ENCODE measurements at regions not wholly inside any gene's neighbourhood (a gene's known extent, or its start where the extent isn't known, plus 50 kb on each side); places are given as distances from the start of the nearest gene placed in this dataset.

GRCh38 chr5:110038297-110038997 lies 348.7 kb downstream of the MAN2A1 start:
- no peak for DNase-seq

- DNase-seq = no peak
These were observed 350.5 kb downstream of the MAN2A1 start for GRCh38 chr5:110040178-110040577.

DNA sequence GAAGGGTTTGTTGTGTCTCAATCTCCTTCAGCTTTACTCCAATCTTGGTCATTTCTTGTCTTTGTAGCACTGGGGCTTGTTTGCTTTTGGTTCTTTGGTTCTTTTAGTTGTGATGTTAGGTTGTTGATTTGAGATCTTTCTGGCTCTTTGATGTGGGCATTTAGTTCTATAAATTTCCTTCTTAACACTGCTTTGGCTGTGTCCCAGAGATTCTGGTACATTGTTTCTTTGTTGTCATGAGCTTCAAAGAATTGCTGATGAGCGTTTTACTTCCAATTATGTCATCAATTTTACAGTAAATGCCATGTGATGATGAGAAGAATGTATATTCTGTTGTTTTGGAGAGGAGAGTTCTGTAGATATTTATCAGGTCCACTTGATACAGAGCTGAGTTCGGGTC lies 353.3 kb downstream of the MAN2A1 start:
- no peak for DNase-seq

DNA sequence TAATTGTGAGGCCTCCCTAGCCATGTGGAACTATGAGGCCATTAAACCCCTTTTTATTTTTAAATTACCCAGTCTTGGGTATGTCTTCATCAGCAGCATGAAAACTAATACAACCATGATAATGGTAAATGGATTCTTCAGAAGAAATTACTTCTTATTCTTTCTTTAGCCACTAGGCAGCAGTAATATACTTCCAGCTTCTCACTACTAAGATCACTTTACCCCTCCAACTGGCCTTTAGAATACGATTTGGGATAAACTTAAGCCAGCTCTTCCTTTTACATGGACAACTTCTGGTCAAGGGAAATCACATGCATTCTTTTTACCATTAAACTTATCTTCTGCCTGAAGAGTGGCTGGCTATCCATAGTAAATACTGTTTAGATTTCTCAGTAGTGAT lies 355.4 kb downstream of the MAN2A1 start:
- no peak for DNase-seq

DNA sequence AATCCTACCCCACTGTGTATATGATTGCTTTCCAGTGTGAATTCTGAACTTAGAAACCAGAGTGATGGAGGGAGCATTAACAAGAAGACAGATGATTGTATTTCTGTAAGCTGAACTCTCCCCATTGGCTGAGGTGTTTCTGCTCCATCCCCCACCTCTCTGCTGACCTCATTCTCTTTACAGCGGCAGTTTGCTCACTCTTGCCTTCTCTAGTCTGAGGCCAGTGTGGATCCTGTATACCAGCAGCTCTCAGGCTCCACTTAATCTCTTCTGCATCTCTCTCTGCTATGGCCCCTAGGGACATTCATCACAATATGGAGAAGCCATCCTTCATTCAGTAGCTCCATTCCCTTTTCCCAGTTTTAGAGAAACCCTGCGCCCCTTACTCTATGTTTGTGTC lies 358.8 kb downstream of the MAN2A1 start:
- no peak for DNase-seq

DNA sequence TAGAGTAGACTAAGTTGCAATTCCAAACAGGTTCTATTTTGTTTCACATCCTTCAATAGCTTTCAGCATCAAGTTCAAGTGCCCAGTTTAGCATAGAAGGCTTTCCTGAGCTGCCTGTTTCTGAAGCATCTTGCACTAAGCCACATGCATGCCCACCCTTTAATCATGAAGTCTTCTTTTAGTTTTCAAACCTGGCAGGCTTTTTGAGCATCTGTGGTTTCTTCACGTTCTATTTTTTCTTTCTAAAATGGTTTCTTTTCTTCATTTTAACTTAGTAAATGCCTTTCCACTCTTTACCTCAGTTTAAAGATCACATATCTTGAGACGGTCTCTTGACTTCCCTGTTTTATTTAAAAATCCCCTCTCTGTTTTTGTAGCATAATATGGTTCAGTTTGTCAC lies 360.1 kb downstream of the MAN2A1 start:
- no peak for DNase-seq

DNA sequence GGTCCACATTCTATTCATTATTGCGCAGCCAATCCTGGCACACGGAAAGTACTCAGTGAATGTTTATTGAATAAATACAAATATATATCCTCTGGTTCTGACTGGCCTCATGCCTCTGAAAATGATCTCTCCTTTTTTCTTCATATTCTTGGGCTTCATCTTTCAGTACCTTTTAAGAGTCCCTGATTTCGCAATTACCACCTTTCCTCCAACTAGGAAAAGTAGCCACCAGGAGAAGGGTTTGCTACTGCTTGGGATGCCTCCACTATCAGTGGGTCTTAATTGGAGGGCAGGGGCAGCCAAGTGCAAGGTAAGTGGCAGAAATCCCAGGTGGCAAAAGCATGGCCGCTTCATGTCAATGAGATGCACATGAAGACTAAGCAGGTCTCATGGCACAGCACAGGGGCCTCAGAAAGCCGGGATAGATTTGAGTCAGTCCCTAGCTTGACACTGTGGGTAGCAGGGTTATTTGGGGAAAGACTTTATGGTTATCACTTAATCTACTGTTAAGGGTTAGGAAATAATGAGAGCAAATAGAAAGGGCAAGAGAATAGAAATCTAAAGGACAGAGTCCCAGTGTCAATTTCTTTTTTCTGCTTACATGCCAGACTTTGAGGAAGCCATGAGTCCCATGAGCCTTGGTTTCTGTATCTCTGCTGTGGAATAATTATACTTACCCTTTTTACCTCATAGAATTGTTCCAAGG lies 361.1 kb downstream of the MAN2A1 start:
- DNase-seq = no peak

- no peak for DNase-seq
These were observed 363.5 kb downstream of the MAN2A1 start for GRCh38 chr5:110053205-110053604.

DNA sequence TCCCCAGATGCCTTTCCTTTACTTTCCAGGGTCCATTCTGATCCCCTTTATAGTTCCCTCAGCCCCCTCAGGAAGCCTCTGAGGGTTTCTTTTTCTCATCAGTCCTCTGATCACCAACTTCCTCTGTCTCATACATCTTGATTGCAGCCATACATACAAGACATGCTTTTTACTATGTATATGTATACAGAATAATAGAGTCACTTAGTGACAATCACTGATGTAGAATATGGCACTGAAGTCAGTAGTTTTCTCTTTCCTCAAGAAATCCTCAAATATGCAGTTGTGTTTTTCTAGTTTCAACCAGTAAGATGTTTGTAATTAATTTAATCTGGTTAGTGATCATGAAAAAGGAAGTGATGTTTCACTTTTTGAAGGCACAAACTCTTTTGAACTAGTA lies 364.1 kb downstream of the MAN2A1 start:
- no peak for DNase-seq

DNA sequence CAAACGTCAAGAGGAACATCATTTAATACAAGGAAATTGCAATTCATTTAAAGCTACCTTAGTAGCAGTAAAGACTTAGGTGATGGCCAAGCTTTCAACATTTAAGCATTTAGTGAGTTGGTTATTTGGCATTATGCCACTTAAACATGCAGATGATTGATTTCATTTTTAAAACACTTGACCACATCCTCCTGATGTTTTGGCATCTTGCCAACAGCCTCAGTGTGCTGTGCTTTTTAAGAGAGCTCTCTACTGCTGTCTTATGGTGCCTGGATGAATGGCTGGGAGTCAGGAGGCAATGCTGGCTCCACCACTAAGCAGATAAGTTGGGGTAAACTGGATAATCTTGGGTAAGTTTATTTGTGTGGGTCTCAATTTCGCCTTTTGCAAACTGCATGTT lies 364.5 kb downstream of the MAN2A1 start:
- DNase-seq = peak; percentile 28 to 65

- no peak for DNase-seq
These were observed 365.6 kb downstream of the MAN2A1 start for GRCh38 chr5:110055302-110055701.

DNA sequence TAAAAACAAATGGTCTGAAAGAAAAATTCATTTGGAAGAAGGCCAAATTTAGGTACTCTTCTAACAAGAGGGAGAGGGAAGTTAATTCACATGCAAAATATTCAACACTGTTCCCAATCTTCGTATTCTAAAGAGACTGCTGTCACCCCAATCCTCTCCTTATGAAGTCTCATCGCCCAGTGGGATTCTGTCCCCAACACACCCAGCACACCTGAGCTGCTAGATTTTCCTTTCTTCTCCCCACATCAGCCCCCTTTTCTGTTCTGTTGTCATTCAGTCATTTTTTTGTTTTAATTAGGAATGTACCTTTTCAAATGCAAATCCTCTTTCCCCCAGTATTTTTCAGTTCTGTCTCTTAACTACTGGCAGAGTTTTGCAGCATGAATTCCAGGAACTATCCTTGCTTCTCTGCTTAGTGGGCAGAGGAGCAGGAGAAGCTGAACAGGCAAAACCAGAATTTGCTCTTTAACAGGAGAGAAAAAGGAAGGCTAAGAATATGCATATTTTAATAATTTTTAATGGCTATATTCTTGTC lies 366.9 kb downstream of the MAN2A1 start:
- no peak for DNase-seq

DNA sequence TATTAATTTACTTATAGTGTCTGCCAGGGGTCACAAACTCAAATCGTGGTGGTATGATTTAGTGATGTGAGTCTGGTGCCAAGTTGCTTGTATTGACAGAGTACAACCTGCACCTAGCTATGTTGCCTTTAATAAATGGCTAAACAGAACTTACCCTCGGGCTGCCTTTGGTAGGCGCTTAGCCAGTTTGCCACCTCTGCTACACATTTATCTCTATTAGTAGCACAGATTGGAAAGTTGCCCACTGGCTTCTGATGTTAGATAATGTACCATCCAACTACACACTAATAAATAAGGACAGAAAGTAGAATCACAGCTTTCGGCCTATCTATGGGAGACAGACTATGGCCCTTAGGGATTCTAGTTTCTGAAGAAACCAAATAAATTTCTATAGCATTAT lies 368.4 kb downstream of the MAN2A1 start:
- peak; percentile 78 to 90 for DNase-seq

DNA sequence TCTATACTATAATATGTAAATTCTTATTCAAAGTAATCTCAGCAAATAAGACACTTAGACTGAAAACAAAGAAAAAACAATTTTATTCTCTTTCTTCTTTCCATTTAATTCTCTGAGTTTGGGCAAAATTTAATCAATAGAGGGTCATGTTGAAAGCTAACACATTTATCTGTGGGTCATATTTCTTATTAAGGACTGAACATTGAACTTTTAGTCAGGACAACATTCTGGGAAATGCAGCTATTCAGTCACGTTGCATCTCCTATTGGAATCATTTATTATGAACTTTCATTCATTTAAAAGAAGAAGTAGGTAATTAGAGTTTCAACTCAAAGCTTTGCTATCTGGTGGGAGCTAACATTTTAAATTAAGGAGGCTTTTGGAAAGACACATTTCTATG lies 372.5 kb downstream of the MAN2A1 start:
- DNase-seq = no peak

- no peak for DNase-seq
These were observed 374.2 kb downstream of the MAN2A1 start for GRCh38 chr5:110063640-110064602.

DNA sequence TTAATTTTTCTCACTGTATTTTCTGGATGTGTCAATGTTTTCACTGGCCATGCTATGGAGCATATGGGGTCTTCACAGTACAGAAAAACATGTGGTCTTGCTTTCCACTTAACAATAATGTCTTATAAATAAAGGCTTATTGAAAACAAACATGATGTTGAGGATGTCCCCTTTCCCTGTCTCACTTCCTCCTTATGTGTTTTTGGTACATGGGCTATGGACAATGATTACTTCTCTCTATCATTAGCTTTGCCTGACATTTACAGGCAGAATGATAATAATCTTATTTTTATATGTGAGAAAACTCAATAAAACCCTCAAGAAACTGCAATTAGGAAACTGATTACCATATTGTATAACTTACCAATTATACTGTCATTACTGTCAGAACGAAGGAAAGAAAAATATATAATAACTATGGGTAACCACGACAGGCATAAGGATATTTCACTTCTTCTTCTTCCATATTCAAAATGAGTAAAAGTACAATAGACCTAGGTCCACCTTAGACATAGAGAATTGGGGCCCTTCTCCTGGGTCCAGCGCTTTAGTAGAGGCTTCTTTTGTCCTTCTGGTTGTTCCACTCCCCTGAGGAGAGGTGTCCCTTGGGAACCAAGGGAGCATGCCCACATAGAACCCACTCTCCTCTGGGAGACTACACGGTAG lies 375.0 kb downstream of the MAN2A1 start:
- DNase-seq = no peak

DNA sequence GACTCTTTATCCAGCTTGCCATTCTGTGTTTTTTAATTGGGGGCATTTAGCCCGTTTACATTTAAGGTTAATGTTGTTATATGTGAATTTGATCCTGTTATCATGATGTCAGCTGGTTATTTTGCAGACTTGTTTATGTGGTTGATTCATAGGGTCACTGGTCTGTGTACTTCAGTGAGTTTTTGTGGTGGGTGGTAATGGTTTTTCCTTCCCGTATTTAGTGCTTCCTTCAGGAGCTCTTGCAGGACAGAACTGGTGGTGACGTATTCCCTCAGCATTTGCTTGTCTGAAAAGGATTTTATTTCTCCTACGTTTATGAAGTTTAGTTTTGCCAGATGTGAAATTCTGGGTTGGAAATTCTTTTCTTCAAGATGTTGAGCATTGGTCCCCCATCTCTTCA lies 381.1 kb downstream of the MAN2A1 start:
- no peak for DNase-seq

DNA sequence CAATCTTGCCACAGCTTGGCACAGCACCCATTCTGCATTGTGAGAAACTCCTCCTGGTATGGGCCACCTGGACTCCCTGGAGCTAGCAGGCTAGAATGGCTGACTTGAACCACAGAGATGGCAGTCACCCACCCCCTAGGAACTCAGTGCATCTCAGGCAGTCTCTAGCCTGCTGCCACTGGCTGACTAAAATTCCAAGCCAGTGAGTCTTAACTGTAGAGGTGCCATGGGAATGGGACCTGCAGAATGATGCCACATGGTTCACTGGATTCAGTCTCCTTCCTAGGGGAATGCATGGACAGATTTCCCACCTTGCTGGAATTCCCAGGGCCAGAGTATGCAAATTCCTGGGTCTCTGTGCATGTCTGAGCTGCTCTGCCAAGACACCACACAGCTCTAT lies 382.9 kb downstream of the MAN2A1 start:
- no peak for DNase-seq

DNA sequence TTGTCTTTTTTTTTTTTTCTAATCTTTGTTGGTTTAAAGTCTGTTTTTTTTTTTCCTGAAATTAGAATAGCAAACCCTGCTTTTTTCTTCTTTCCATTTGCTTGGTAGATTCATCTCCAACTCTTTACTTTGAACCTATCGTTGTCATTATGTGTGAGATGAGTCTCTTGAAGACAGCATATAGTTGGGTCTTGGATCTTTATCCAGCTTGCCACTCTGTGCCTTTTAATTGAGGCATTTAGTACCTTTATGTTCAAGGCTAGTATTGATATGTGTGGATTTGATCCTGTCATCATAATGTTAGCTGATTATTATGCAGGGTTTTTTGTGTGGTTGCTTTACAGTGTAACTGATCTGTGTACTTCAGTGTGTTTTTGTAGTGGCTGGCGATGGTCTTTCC lies 383.8 kb downstream of the MAN2A1 start:
- no peak for DNase-seq

DNA sequence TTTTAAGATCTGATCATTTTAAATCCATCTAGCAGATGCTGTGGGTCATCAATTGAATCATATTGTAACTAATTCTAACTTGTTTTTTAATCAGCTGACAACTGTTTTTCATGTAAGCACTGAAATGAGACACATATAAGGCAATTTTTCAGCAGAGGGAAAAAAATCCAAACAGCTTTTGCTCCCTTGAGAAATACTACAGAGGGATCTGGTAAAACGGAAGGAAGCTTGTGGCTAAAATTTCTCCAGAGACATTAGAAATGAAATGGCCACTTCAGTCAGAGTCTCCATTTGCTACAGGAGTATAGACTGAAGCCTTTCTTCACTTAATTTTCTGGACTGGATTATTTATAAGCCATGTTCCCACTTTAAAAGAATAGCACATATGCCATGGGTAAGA lies 385.9 kb downstream of the MAN2A1 start:
- no peak for DNase-seq

- DNase-seq = no peak
These were observed 387.4 kb downstream of the MAN2A1 start for GRCh38 chr5:110077147-110077546.

DNA sequence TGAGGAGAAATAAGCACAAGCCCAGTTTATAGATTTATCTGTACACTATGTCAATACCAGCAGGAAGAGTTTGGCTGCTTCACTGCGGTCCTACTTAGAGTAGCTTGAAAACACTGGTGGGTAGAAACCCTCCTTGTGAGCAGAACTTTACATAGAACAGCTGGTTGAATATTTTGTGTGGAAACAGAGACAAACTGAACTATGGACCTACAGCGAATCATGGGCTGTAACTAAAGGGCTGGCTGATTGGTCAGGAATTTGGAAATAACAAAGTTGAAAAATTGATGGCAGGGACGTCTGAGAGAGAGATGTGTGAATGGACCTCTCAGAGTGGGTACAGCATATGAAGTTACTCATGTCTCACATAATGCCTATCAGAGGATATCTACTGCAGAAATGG lies 392.5 kb downstream of the MAN2A1 start:
- DNase-seq = no peak

GRCh38 chr5:110082863-110083262 lies 393.1 kb downstream of the MAN2A1 start:
- no peak for DNase-seq

All from NCI-H2081 (cell line).